GM12874 (cell line): ENCODE measurements at regions not wholly inside any gene's neighbourhood (a gene's known extent, or its start where the extent isn't known, plus 50 kb on each side); places are given as distances from the start of the nearest gene placed in this dataset.

Source experiments
- TF ChIP-seq, protein P1 (sequence below): IDR thresholded peaks from 2 replicates; pipeline ENCODE4 v1.5.1; 2011; ENCODE audit warnings: low read depth, mild to moderate bottlenecking, control low read depth, low read length, moderate library complexity; ENCODE audit not compliant: insufficient read depth

- TF ChIP-seq, protein P1, sequence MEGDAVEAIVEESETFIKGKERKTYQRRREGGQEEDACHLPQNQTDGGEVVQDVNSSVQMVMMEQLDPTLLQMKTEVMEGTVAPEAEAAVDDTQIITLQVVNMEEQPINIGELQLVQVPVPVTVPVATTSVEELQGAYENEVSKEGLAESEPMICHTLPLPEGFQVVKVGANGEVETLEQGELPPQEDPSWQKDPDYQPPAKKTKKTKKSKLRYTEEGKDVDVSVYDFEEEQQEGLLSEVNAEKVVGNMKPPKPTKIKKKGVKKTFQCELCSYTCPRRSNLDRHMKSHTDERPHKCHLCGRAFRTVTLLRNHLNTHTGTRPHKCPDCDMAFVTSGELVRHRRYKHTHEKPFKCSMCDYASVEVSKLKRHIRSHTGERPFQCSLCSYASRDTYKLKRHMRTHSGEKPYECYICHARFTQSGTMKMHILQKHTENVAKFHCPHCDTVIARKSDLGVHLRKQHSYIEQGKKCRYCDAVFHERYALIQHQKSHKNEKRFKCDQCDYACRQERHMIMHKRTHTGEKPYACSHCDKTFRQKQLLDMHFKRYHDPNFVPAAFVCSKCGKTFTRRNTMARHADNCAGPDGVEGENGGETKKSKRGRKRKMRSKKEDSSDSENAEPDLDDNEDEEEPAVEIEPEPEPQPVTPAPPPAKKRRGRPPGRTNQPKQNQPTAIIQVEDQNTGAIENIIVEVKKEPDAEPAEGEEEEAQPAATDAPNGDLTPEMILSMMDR, result no peak
These were observed 131.7 kb downstream of the SLC4A3 start for GRCh38 chr2:219758907-219759680.

GRCh38 chr2:219759801-219760200 is 132.4 kb downstream of the SLC4A3 start:
- TF ChIP-seq, protein P1, result no peak

GRCh38 chr2:219765231-219765911 is 137.9 kb downstream of the SLC4A3 start:
- TF ChIP-seq, protein P1, result no peak

GRCh38 chr2:219766658-219767057 is 139.2 kb downstream of the SLC4A3 start:
- TF ChIP-seq, protein P1, result no peak

GRCh38 chr2:219769090-219769910 is 141.9 kb downstream of the SLC4A3 start:
- TF ChIP-seq, protein P1, result no peak

DNA sequence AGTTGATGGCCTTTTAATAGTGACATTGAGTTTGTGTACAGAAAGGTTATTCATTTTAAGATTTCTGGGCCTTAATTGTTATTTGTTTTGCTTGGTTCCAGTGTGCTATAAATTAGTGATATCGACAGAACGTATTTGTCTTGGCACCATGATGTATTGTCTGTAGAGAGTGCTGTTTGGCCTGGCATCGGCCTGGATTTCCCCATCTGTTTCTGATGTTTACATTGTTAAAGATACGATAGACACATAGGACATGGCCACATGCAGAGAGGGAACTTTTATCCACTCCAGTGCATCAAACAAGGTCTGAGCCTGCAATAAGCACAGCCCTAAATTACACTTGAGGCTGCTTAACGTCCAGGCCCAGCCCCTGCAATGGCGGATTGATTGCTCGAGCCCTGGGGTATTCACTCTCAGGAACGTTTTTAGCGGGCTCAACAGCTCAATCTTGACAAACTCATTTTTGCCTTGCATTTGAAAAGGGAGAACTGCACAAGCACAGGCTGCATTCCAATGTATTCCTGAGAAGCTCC is 144.7 kb downstream of the SLC4A3 start:
- TF ChIP-seq, protein P1, result no peak

GRCh38 chr2:219772697-219773096 is 145.3 kb downstream of the SLC4A3 start:
- TF ChIP-seq, protein P1, result no peak
